HG02571 (cell line): ENCODE measurements at regions not wholly inside any gene's neighbourhood (a gene's known extent, or its start where the extent isn't known, plus 50 kb on each side); places are given as distances from the start of the nearest gene placed in this dataset.
"Not testable (repeated sequence)": the region's sequence is repeated elsewhere in the genome, so short reads cannot be mapped to it uniquely, and the experiment has no call there.

Experiments
- ATAC-seq: cut with Tn5 transposase; IDR thresholded peaks from one replicate; pipeline ENCODE4 v1.9.1; 2021; ENCODE audit warnings: mild to moderate bottlenecking, moderate library complexity; ENCODE audit not compliant: unreplicated experiment

- no peak for ATAC-seq
Measured at GRCh38 chr13:87302034-87302433, 369.1 kb upstream of the SLITRK5 start.

- ATAC-seq = no peak
Measured at GRCh38 chr13:87302931-87303330, 368.2 kb upstream of the SLITRK5 start.

GRCh38 chr13:87311165-87311564, 360.0 kb upstream of the SLITRK5 start:
- ATAC-seq = no peak

- ATAC-seq = no peak
Measured at GRCh38 chr13:87314822-87315221, 356.3 kb upstream of the SLITRK5 start.

- ATAC-seq = no peak
Measured at GRCh38 chr13:87322386-87322785, 348.8 kb upstream of the SLITRK5 start.

GRCh38 chr13:87324558-87324957, 346.6 kb upstream of the SLITRK5 start:
- no peak for ATAC-seq

GRCh38 chr13:87331178-87331577, 340.0 kb upstream of the SLITRK5 start:
- ATAC-seq = no peak

- ATAC-seq = no peak
Measured at GRCh38 chr13:87333599-87333998, 337.6 kb upstream of the SLITRK5 start.

GRCh38 chr13:87334176-87334575, 337.0 kb upstream of the SLITRK5 start:
- ATAC-seq = no peak

GRCh38 chr13:87336346-87336889, 334.8 kb upstream of the SLITRK5 start:
- not testable (repeated sequence) for ATAC-seq

- ATAC-seq = no peak
Measured at GRCh38 chr13:87344176-87344575, 327.0 kb upstream of the SLITRK5 start.

- no peak for ATAC-seq
Measured at GRCh38 chr13:87355451-87355850, 315.7 kb upstream of the SLITRK5 start.

- no peak for ATAC-seq
Measured at GRCh38 chr13:87356314-87356713, 314.9 kb upstream of the SLITRK5 start.

GRCh38 chr13:87358319-87358718, 312.9 kb upstream of the SLITRK5 start:
- no peak for ATAC-seq

GRCh38 chr13:87361216-87361615, 310.0 kb upstream of the SLITRK5 start:
- ATAC-seq = no peak

GRCh38 chr13:87368639-87369038, 302.5 kb upstream of the SLITRK5 start:
- no peak for ATAC-seq

GRCh38 chr13:87376081-87376480, 295.1 kb upstream of the SLITRK5 start:
- ATAC-seq = no peak

- ATAC-seq = no peak
Measured at GRCh38 chr13:87384099-87384498, 287.1 kb upstream of the SLITRK5 start.

GRCh38 chr13:87393358-87393757, 277.8 kb upstream of the SLITRK5 start:
- ATAC-seq = no peak

- ATAC-seq = no peak
Measured at GRCh38 chr13:87398047-87398446, 273.1 kb upstream of the SLITRK5 start.

- ATAC-seq = no peak
Measured at GRCh38 chr13:87403748-87404432, 267.3 kb upstream of the SLITRK5 start.

GRCh38 chr13:87426742-87427141, 244.4 kb upstream of the SLITRK5 start:
- no peak for ATAC-seq

GRCh38 chr13:87444135-87444534, 227.0 kb upstream of the SLITRK5 start:
- no peak for ATAC-seq
